NCI-H69 (cell line): ENCODE measurements at regions not wholly inside any gene's neighbourhood (a gene's known extent, or its start where the extent isn't known, plus 50 kb on each side); places are given as distances from the start of the nearest gene placed in this dataset.

ENCODE experiments used
- DNase-seq: peaks from one replicate; lab custom pipeline; 2025; lab: John Stamatoyannopoulos, UW

DNA sequence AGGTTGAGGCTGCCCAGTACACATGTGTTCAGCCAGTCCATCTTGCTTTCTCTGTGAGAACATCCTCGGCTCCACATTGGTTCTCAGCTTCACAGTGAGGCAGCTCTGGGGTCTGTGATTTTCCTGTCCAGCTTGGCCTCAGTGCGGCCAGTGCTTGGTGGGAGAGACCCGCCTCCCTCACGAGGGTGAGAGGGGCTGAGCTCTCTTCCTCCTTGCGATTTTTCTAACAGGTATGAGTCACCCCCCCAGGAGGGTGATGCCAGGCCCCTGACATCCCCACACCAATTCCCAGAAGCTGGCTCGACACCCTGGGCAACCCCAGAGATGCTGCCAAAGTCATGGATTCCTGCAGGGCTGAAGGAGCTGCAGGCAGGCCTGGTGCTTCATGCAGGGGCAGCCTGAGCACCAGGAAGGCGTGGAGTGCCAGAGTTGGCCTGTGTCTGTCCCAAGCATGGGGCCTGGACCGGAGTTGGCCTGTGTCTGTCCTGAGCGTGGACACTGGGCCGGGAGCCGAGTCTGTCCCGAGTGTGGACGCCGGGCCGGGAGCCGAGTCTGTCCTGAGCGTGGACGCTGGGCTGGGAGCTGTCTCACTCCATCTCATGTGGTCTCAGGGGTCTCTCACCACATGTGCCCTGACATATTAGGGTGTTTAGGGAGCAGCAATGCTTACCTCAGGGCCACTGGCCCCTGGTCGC lies 408.6 kb upstream of the IRX4 start:
- no peak for DNase-seq

DNA sequence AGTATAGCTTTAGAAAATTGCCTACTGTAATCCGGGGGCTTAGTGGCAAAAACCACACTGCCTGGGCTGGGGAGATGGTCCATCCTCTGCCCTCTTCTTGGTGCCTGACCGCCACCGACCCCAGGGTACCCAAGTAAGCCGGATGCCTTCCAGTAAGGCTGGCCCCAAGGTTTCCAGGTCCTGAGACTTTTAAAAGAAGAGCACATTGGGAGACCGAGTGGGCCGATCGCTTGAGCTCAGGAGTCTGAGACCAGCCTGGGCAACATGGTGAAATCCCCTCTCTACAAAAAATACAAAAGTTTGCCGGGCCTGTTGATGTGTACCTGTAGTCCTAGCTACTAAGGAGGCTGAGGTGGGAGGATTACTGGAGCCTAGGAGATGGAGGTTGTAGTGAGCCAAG lies 406.7 kb upstream of the IRX4 start:
- DNase-seq, result no peak

DNA sequence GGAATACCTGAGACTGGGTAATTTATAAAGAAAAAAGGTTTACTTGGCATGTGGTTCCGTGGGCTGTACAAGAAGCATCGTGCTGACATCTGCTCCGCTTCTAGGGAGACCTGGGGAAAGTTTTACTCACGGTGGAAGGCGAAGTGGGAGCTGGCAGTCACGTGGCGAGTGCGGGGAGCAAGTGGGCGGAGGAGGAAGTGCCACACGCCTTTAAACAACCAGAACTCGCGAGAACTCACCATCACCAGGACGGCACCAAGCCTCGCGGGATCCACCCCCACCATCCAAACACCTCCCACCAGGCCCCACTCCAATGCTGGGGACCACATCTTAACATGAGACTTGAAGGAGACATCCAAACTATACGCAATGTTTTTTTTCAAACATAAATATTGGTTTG lies 406.2 kb upstream of the IRX4 start:
- DNase-seq, result no peak

DNA sequence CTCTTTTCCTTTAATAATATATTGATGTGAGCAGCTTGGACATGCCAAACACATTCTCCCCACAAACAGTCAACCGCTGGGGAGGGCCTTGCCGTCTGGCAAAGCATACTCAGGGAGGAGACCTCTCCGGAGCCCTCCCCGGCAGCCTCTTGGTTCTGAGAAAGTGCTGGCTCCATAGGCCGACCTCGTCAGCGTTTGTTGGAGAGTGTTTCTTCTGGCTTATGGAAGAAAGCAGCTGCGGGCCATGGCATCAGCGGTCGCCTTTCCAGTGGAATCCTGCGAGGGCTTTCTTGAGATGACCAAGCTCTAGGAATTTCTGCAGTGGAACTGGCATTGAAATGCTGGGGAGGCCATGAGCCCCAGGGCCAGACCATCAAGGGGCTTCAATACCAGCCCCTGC lies 405.7 kb upstream of the IRX4 start:
- no peak for DNase-seq

DNA sequence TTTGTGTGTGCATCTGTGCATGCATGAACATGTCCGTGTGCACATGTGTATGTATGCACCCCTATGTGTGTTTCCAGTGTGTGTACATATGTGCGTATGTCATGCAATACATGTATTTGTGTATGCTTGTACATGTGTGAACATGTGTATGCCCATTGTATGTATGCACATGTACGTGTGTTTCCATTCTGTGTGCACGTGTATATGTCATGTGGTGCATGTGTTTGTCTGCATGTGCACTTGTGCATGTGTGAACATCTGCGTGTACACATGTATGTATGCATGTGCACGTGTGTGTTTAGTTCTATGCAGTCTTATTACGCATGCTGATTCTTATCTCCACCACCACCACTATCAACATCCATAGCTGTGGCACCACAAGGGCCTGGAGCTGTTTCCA lies 403.5 kb upstream of the IRX4 start:
- no peak for DNase-seq

DNA sequence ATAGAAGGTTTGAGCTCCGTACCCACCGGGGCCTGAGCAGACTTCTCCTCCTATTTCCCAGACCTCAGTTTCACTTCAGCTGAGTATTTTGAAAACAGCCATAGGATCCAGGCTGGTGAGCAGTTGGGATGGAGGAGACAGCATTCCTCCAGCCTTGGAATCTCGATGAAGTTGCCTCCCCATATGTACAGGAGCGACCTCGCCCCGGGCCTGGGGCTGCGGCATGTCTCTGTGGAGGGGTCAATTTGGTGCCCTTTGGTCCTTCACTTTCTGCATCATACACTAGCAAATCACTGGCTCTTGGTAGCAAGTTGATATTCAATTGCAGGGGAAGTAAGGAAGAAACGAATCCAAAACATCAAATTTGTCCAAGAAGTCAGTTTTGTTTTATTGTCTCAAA lies 402.0 kb upstream of the IRX4 start:
- DNase-seq, result no peak

DNA sequence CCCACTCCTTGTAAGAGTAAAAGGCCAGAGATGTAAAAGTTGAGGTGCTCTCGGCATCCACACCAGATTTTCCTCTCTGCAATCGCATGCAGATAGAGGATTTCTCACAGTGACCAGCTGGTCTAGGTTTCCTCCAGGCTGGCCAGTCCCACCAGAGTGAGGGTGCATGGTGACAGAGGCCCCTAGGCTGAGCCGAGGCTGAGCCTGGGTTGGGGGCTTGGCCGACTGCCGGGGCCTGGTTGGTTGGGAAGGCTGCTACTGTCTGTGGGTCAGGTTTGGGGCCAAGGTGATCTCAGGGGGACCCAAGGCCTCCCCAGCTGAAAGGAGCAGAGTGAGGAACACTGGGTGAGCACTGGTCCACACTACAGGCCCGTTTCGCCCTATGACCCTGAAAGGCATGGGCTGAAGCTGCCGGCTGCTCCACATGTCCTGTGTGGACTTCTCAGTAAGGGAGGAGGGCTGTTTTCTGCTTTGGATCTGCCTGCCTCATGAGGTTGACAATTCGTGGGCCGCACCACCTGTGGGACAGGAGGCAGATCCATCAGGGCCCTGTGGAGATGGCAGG lies 400.8 kb upstream of the IRX4 start:
- DNase-seq, result no peak

DNA sequence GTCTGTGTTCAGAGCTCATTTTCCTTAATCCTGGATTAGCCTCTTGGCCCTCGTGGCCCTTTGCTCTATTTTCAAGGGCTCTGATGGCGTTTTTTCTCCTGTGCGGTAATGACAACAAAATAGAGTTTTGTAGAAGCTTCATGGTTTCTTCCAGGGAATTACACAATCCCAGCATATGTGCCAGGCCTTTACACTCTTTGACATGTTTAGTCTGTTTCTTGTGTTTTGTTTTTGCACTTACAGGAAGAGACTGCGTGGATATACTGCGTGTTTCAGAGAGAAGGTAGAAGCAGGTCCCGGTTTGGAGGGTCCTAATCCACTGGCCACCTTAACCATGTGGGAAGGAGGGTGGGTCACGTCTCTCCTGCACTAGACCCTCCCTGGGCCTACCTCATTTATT lies 400.2 kb upstream of the IRX4 start:
- DNase-seq, result no peak

DNA sequence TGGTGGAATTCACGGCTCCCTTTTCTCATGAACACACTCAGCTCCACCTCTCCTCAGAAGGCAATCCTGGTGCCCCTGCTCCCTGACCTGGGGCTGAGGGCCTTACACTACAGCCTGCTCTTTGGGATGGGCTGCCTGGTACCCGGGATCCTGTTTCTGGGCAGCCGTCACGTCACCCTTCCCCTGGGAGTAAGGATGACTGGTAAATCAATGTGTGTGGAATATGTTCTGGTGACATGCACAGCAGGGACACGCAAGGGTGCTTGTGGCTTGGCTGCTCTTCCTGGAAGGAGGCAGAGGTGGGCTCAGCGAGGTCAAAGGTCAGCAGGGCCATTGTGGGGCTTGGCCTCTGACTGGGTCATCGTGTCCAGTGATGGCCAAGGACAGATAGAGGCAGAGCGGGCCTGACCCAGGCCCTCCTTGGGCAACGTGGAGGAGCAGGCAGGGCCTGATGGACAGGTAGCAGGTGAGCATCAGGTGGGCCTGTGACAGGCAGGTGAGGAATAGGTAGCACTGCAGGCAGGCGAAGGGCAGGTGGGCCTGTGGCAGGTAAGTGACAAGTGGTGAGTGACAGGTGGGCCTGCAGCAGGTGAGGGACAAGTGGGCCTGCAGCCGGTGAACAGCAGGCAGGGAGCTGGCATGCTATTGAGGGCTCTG lies 399.4 kb upstream of the IRX4 start:
- no peak for DNase-seq

DNA sequence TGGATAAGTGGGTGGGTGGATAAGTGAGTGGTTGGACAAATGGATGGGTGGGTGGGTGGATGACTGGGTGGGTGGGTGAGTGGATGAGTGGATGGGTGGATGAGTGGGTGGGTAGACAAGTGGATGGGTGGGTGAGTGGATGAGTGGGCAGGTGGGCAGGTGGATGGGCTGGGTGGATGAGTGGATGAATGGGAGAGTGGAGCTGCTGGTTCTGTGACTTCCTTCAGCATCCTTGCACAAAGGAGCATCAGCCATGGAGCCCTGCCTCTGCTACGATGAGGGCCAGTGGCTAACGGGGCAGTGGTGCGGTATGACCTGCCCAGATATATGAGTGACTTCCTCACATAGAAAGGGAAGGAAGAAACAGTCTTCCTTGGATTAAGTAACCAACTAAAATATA lies 398.7 kb upstream of the IRX4 start:
- DNase-seq, result no peak

DNA sequence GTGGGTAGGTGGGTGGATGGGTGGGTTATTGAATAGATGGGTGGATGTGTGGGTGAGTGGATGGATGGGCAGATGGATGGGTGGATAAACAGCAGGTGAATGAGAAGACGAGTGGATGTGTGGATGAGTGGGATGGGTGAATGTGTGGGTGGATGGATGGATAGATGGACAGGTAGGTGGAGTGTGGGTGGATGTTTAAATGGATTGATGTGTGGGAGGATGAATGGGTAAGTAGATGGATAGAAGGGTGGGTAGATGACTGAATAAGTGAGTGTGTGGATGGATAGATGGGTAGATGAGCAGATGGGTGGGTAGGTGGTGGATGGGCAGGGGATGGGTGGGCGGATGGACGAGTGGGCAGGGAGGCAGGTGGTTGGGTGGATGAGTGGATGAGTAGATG lies 397.6 kb upstream of the IRX4 start:
- DNase-seq, result no peak

DNA sequence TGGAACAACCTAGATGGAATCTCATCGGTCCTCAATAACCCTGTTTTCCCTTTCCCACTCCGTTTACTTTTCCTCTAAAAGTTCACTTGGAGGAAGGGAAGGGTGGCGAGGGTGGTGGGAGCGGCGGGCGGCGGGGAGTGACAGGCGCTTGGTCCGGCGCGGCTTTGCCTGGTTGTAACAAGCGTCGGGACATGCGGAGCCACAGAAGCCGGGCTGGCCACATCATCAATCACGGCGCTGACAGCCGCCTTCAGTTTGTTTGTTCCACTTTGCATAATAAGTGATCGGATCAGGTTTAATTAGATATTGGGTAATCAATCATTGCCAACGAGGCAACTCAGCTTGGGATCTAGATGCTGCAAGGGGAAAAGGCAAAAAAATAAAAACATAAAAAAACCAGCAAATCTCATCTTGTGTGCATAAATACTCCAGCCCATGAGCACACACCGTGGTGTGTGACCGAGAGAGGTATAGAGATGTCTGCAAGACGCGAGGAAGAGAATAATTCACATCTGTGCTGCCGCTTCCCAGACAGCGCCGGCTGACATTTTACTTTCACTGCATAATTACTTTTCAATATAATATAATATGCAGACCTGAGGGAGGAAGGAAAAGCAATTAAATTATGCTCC lies 396.2 kb upstream of the IRX4 start:
- DNase-seq, result no peak

DNA sequence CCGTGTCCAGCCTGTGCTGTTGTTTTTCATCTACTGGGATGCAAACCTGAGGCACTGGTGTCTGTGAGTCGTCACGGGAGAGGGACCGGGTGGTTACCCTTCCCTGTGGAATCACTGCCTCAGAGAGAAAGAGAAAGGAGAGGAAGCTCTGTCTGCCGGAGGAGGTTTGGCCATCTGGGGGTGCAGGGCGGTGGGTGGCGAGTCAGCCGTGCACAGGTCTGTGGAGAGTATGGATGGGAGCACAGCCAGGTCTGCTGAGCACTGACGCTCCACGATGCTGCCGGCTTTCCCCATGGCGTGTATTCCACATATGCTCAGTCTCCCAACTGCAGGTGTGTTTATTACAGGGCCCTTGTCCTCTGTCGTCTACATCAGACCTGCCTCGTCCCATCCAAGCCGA lies 395.2 kb upstream of the IRX4 start:
- no peak for DNase-seq

DNA sequence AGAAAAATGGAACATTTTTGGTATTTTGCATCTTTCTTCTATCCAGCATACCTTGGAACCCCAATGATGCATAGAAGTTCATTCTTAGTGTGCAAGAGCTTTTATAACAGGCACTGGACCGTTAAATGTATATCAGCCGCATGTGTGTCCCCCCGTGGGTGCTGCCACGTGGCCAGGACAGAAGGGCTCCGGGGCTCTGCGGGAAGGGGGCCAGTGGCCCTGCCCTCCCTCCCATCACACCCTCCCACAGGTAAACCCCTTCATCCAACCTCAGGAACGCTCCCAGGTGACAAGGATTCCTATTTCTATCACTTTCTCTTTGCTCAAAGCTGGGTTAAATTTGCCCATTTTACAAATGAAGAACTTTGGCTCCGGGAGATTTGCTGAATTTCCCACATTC lies 393.4 kb upstream of the IRX4 start:
- DNase-seq, result no peak

DNA sequence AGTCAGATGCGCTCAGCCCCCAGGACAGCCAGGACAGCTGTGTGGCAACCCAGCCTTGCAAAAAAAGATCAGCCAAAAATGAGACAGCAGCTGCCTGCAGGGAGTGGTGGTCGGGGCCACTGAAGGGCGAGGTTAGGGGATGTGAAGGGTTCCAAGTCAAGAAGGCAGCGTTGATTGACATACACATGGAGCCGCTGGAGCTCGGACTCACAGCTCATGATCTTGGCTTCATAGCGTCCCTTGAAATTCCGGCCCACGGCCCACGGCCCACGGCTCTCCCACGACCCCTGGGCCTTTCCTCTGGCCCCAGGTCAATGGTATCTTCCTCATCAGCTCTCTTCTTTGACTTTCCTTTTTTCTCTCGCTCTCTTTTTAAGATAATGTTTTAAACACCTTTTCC lies 390.0 kb upstream of the IRX4 start:
- DNase-seq, result no peak

DNA sequence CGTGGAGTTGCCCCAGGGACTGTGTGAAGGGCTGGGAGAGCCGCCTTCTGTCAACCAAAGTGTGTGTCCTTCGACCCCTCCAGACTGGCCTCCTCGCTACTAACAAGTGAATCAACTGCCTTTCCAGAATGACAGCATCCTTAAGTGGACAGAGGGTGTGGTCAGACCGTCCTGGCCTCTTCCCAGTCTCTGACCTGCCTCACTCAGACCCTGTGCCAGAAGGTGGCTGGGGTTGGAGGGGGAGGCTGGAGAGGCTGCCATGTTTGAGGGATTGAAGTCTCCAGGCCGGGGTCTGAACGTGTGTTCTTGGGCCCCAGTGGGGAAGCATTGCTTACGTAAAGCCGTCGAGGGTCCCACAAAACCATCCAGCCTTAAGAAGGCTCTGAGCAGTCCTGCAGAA lies 389.3 kb upstream of the IRX4 start:
- DNase-seq, result no peak

DNA sequence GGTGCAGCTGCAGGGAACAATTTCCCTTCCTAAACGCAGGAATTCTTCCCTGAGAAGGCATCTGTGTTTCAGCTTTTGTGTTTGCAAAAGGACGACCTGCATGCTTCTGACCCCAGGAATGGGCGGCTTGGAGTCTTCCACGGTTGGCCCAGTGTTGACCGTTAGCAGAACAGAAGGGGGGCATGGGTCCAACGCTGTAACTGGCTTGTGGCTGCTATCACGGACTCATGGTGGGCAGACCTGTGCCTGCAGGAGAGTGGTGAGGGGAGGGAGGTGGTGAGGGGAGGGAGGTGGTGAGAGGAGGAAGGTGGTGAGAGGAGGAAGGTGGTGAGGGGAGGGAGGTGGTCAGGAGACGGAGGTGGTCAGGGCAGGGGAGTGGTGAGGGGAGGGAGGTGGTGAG lies 388.6 kb upstream of the IRX4 start:
- no peak for DNase-seq

DNA sequence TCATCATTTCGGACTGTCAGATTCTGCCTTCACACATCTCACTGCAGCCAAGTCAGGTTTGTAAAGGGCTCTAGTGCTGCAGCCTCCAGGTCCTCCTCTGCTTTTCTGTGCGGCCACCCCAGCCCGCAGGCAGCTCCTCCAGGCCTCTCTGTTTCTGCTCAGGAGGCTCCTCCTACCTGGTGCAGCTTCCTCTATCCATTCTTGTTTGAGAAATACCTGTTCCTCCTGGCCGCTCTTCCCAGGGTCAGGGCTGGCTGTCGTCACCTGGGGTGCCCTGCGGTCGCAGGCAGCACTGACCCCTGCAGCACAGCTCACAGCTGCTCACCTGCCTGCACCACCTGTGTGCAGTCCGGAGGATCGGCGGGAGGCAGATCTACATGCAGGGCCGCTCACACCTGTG lies 387.7 kb upstream of the IRX4 start:
- no peak for DNase-seq

DNA sequence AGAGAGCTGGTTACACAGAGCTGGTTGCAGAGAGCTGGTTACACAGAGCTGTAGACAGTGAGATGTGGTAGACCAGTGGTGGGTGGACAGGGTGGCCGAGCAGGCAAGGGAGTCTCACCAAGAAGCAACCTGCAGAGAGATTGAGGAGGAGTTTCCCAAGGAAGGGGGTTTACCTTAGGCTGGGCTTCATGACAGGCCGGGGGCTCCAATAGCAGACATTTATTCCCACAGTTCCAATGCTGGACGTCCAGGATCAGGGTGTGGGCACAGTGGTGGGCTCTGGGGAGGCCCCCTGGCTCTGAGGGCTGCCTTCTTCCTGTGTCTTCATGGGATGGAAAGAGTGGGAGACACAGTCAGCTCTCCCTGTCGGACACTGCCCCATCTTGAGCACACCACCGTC lies 386.9 kb upstream of the IRX4 start:
- DNase-seq, result no peak

DNA sequence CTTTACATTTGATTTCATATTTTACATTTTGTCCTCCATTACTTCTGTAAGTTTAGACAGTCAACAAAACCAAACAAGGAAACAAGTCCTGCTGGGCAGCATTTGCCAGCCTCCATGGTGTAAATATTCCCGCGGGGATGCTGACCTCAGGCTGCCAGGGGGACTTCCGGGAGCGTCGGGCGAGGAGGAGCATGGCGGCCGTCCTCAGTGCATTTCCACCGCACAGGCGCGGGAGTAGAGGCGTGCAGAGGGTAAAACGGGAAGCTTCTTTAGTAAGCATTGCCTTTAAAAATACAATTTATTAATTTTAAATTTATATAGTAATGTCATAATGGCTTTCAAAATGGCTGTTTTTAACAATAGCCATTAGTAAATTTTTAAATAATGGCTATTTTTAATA lies 385.3 kb upstream of the IRX4 start:
- no peak for DNase-seq

DNA sequence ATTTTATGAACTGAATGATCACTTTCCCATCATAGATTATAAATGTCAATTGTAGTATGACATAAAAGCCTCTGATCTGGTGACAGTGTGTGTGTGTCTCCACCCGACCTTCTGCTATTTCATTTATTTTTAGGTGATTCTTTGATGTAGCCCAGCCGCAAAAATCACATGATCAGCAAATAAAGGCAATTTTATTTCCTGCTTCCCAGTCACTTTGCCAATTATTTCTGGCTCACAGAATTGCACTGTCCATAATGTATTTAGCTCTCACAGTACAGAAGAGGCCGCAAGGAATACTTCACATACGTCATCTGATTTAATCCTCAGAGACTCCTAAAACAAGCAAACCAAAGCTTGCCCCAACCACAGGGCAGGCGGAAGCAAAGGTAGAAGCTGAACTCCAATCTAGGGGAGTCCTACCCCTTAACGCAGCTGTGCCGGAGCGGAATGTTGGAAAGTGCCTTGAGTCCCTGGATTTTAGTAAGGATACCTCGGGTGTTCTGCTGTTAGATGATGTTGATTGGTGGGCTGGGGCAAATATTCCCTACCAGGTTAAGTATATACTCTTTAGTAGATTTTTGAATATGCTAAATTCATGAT lies 384.0 kb upstream of the IRX4 start:
- DNase-seq, result no peak

DNA sequence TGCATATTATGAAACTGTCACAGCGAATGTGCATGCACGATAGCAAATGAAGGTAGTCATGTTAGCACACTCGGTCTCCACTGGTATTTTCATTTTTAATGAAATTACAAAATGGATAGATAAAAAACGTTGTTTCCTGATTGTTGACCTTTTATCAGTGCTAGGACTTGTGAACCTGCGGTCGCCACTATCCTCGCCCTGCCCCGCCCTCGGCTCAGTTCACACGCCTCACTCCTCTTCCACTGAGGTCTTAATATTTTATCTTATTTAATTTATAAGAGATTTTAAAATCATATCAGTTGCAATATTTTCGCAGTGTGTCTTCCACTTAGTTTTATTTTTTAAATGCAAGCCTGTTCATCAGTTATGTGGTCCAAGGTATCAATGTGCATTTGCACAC lies 382.6 kb upstream of the IRX4 start:
- DNase-seq, result no peak

DNA sequence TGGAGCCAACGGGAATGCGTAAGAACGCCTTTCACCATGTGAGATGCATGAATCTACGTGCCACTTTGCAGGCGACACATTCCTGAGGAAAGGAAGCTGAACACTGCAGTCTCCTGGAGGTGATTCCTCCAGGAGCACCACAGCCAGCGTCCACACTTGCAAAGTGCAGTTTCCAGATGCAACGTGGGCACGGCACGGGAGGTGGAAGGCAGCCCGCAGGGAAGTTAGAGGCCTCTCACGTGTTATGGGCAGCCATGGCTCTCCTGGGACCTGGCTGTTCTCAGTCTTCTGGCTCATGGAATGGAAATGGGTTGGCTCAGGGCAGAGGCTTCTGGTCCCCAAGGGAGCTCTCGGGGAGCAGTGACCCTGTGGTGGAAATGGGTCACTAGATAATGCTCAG lies 381.0 kb upstream of the IRX4 start:
- no peak for DNase-seq
